HepG2 (cell line): ENCODE measurements at regions not wholly inside any gene's neighbourhood (a gene's known extent, or its start where the extent isn't known, plus 50 kb on each side); places are given as distances from the start of the nearest gene placed in this dataset.

ENCODE experiments used
- BHLHE40 ChIP-seq: IDR thresholded peaks from 2 replicates; pipeline ENCODE4 v1.6.1; 2011; ENCODE audit warnings: low read length, improper control_type of control experiment
- MED13 ChIP-seq: sonication (generic); formaldehyde crosslinking; IDR thresholded peaks from 2 replicates; pipeline ENCODE4 v1.5.0; 2020; ENCODE audit warnings: missing genetic modification reagents
- NRL ChIP-seq: sonication (generic); formaldehyde crosslinking; IDR thresholded peaks from 2 replicates; pipeline ENCODE4 v1.5.0; 2020; ENCODE audit warnings: missing genetic modification reagents, mild to moderate bottlenecking, moderate library complexity, borderline replicate concordance
- POGZ ChIP-seq: sonication (generic); formaldehyde crosslinking; IDR thresholded peaks from 2 replicates; pipeline ENCODE4 v1.4.0; 2020; ENCODE audit warnings: mild to moderate bottlenecking, missing genetic modification reagents
- POLR2A ChIP-seq, 2 experiments: IDR thresholded peaks; 2 replicates each; pipeline ENCODE4 v1.6.1; 2011; ENCODE audit warnings: low read depth in 2 of 2, low read length in 2 of 2, mild to moderate bottlenecking in 1 of 2, moderate library complexity in 1 of 2; ENCODE audit not compliant: insufficient read depth in 1 of 2
- SP5 ChIP-seq: IDR thresholded peaks from 2 replicates; pipeline ENCODE4 v1.6.1; 2016; ENCODE audit warnings: low read depth, borderline replicate concordance
- U2AF1 ChIP-seq: fragments of 200-400 bp; formaldehyde crosslinking; optimal IDR thresholded peaks from 2 replicates; pipeline ENCODE3; 2017; ENCODE audit warnings: mild to moderate bottlenecking, low read depth, low read length
- ZBTB21 ChIP-seq: sonication (generic); formaldehyde crosslinking; IDR thresholded peaks from 2 replicates; pipeline ENCODE4 v1.4.0; 2020; ENCODE audit warnings: missing genetic modification reagents
- ZNF264 ChIP-seq: sonication (generic); formaldehyde crosslinking; IDR thresholded peaks from 2 replicates; pipeline ENCODE4 v1.4.0; 2020; ENCODE audit warnings: missing genetic modification reagents
- TF ChIP-seq, protein P1 (sequence below): sonication (generic); formaldehyde crosslinking; IDR thresholded peaks from 2 replicates; pipeline ENCODE4 v1.5.0; 2020; ENCODE audit warnings: mild to moderate bottlenecking, missing genetic modification reagents, moderate library complexity

DNA sequence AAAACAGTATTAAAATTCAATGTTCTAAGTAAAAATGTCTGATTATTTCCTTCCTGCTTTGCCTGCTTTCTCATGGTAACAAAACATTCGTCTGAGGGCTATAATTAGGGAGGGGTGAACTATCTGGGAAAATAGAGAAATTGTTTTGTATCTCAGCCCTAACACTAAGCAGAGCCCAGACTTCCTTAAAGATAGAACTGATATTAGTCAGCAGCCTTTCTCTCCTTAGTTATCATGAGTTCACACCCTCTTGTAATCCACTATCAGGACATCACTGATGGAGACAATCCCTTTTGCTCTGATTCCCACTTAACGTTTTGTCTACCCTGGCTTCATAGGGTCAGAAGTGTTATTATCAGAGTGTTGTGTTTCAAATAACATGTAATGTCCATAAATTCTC is 701.1 kb upstream of the ZEB2 start:
- TF ChIP-seq POGZ (CRISPR knock-in tag) (no peak), ZNF264 (CRISPR knock-in tag) (no peak), SP5 (CRISPR knock-in tag) (no peak), U2AF1 (no peak), BHLHE40 (no peak), POLR2A (IDR thresholded peaks at IDR 0.05; ENCODE audit: insufficient read depth in 1 of 2, low read depth in 2 of 2, low read length in 2 of 2) (no peak), MED13 (CRISPR knock-in tag) (no peak), ZBTB21 (CRISPR knock-in tag) (no peak), NRL (no peak)
- TF ChIP-seq, protein P1, sequence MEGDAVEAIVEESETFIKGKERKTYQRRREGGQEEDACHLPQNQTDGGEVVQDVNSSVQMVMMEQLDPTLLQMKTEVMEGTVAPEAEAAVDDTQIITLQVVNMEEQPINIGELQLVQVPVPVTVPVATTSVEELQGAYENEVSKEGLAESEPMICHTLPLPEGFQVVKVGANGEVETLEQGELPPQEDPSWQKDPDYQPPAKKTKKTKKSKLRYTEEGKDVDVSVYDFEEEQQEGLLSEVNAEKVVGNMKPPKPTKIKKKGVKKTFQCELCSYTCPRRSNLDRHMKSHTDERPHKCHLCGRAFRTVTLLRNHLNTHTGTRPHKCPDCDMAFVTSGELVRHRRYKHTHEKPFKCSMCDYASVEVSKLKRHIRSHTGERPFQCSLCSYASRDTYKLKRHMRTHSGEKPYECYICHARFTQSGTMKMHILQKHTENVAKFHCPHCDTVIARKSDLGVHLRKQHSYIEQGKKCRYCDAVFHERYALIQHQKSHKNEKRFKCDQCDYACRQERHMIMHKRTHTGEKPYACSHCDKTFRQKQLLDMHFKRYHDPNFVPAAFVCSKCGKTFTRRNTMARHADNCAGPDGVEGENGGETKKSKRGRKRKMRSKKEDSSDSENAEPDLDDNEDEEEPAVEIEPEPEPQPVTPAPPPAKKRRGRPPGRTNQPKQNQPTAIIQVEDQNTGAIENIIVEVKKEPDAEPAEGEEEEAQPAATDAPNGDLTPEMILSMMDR: no peak
